ENCODE measurements at regions not wholly inside any gene's neighbourhood (a gene's known extent, or its start where the extent isn't known, plus 50 kb on each side); places are given as distances from the start of the nearest gene placed in this dataset.
A peak's percentile ranks its signal among the peaks of the same experiment; 100 is the strongest.

- TF ChIP-seq MAZ (IDR thresholded peaks at IDR 0.05; ENCODE audit: borderline replicate concordance, low read depth, low read length) (no peak), POLR2A (IDR thresholded peaks at IDR 0.05; ENCODE audit: low read length) (no peak), REST (IDR thresholded peaks at IDR 0.05) (no peak), SMC3 (IDR thresholded peaks at IDR 0.05) (peak; percentile 34; the same call in 1 of the 3 replicates), TP53 (CRISPR knock-in tag; IDR thresholded peaks at IDR 0.05) (no peak), KDM1A (IDR thresholded peaks at IDR 0.05; ENCODE audit: low read depth) (no peak), EP300 (IDR thresholded peaks at IDR 0.05) (no peak), JUNB (IDR thresholded peaks at IDR 0.05) (no peak), EHF (CRISPR knock-in tag; IDR thresholded peaks at IDR 0.05) (no peak), NR3C1 (IDR thresholded peaks at IDR 0.05) (no peak)
- TF ChIP-seq, protein P1, sequence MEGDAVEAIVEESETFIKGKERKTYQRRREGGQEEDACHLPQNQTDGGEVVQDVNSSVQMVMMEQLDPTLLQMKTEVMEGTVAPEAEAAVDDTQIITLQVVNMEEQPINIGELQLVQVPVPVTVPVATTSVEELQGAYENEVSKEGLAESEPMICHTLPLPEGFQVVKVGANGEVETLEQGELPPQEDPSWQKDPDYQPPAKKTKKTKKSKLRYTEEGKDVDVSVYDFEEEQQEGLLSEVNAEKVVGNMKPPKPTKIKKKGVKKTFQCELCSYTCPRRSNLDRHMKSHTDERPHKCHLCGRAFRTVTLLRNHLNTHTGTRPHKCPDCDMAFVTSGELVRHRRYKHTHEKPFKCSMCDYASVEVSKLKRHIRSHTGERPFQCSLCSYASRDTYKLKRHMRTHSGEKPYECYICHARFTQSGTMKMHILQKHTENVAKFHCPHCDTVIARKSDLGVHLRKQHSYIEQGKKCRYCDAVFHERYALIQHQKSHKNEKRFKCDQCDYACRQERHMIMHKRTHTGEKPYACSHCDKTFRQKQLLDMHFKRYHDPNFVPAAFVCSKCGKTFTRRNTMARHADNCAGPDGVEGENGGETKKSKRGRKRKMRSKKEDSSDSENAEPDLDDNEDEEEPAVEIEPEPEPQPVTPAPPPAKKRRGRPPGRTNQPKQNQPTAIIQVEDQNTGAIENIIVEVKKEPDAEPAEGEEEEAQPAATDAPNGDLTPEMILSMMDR (IDR thresholded peaks at IDR 0.05), result peak; percentile 29; the same call in 2 of the 3 replicates
- TF ChIP-seq, protein P2, sequence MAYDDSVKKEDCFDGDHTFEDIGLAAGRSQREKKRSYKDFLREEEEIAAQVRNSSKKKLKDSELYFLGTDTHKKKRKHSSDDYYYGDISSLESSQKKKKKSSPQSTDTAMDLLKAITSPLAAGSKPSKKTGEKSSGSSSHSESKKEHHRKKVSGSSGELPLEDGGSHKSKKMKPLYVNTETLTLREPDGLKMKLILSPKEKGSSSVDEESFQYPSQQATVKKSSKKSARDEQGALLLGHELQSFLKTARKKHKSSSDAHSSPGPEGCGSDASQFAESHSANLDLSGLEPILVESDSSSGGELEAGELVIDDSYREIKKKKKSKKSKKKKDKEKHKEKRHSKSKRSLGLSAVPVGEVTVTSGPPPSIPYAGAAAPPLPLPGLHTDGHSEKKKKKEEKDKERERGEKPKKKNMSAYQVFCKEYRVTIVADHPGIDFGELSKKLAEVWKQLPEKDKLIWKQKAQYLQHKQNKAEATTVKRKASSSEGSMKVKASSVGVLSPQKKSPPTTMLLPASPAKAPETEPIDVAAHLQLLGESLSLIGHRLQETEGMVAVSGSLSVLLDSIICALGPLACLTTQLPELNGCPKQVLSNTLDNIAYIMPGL (CRISPR knock-in tag; IDR thresholded peaks at IDR 0.05; ENCODE audit: borderline replicate concordance), result no peak
Observed at GRCh38 chr9:13446938-13447842, 167.7 kb upstream of the MPDZ start.

Measured in A549 (cell line).